ENCODE measurements at regions not wholly inside any gene's neighbourhood (a gene's known extent, or its start where the extent isn't known, plus 50 kb on each side); places are given as distances from the start of the nearest gene placed in this dataset.

DNA sequence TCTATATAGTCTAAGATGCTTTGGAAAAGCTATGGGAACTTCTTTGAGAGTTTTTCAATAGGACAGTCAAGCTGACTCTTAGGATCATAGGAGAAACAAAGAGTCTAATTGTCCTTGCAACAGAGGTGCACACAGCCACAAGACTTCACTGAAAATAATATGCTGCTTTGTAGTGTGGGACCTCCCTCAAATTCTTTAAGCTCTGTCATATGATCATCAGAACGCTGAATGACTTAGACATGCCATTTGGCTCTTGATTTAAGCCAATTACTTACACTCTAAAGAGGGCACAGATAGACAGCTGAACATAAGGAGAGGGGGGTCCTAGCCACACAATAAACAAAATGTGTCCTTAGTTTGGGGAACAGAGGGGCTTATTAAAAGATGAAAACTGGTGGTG lies 818.7 kb upstream of the GJE1 start:
- DNase-seq (ENCODE audit: low read depth): no peak

DNA sequence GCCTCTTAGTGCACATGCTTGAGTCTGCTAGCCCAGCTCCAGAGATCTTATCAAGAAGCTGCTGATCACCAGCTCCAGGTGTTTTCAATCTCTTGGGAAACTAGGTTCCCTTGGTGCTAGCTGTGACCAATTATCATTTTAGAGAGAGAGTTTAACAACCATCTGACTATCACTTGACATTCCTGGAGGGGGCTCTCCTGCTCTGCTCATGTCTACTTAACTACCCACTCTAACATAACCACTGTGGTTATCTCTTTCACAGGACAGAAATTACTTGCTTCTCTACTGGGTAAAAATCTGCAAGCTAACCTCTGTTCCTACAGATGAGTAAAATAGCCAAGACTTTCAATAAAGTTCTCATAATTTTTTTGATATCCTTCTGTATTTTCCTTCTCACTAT lies 823.4 kb upstream of the GJE1 start:
- no peak for DNase-seq (ENCODE audit: low read depth)

DNA sequence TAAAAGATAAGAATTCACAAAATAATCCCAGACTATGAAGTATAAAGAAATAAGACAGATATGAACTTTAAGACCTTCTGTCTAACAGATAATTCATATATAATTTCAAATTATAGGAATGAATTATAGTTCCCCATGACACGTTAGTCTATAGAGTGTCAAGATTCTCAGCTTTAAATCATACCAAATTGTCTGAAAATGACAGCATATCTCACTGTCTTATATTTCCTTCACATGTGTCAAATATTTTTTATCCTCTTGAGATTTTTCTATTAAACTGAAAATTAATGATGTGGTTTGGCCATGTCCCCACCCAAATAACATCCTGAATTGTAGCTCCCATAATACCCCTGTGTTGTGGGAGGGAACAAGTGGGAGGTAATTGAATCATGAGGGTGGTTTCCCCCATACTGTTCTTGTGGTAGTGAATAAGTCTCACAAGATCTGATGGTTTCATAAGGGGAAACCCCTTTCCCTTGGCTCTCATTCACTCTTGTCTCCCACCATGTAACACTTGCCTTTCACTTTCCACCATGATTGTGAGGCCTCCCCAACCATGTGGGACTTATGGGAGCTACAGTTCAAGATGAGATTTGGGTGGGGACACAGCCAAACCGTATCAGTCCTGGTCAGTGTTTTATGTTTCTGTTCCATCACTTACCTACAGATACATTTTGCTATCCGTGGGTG lies 825.3 kb upstream of the GJE1 start:
- DNase-seq (ENCODE audit: low read depth): peak; percentile 0

DNA sequence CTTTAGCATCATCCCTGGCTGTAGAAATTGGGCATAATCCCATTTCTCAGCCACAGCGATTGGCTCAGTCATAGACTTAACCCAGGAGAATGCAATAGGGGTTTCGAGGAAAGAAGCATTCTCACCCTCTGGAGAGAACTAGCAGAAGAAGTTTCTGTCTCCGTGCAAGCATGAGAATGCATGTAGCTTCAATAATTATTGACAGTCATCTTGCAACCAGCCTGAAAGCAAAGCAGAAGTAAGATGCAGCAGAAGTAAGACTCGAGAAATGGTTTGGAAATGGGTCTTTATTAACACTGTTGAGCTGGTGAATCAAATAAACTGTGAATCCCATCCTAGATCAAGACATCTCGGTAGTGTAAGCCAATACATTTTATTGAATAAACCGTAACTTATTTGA lies 828.8 kb upstream of the GJE1 start:
- DNase-seq (ENCODE audit: low read depth): no peak

DNA sequence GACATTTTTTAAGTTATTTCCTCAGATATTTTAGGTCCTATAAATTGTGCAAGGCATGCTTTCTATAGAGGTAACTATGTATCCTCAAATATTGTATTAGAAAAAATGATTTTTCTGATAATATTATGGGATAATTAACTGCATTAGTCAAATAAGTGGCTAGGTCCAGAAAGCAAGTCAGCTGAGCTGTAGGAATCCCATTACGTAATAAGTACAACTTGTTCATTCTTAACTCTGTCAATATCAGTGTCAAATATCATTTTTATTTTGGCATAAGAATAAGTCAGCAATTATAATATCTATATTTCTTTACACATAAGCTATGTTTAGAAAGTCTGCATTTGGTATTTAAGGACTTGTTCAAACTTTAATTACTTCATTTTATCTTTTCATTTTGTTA lies 830.9 kb upstream of the GJE1 start:
- DNase-seq (ENCODE audit: low read depth): no peak

DNA sequence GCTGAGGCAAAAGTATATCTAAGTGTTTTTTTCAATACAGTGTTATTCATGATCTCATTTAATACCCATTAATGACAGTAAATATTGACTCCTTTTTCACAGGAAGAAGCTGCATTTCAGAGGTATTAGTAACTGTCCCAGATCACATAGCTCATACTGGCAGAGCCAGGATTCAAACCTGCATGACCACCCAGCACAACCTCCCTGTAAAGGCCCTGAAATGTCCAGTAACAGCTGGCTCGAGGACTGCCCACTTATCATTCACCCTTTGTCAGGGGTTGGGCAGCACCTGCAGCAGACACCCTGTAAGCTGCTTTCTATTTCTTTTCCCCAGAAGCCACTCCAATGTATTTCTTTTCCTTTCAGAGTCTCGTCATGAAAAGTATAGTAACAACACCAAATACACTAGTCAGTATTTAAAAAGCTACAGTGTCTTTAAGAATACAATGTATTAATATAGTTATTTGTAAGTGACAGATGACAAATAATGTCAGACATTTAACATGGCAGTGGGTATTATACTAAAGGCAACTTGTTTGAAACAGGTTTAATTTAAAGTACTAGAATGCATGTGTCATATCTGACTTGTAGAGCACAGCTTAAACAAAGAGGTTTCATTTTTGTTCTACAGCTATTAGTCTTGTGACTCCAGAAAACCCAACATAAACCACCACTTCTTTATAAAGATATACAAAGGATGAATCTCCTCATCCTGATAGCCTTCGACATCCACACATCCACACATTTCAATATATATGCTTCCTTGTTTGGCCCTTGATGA lies 841.6 kb upstream of the GJE1 start:
- no peak for DNase-seq (ENCODE audit: low read depth)

DNA sequence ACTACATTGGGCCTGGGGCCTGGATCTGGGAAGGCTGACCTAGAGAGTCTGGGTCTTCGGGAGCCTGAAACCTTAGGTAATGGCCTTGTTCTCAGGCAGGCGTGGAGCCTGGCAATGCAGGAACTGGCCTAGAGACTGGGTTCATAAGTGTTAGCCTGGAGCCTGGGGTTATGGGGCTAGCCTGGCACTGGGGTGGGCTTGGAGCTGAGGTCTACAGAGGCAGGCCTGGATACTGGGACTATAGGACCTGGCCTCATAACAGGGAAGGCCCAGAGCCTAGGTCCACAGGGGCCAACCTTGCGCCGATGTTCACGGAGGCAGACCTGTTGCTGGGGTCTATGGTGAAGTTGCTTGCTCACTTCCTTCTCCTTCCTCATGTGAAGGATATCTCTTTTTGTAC lies 843.8 kb upstream of the GJE1 start:
- no peak for DNase-seq (ENCODE audit: low read depth)

DNA sequence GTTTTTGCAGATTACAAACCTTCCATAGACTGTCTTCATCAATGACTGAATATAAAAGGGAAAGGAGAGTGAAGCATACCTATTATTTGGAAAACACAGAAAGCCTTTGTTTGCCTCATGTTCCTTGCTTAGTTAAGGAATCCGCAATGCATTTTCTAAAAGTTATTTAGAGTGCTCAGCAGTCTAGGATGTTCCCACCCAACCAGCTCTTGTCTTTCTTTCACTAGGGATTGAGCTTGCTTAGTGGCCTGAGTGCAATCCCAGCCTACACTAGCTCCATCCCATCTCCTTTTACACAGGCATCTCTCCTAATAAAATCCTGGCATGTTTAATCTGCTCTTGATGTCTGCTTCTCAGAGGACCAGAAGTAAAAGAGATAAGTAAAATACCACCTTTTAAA lies 850.5 kb upstream of the GJE1 start:
- no peak for DNase-seq (ENCODE audit: low read depth)

DNA sequence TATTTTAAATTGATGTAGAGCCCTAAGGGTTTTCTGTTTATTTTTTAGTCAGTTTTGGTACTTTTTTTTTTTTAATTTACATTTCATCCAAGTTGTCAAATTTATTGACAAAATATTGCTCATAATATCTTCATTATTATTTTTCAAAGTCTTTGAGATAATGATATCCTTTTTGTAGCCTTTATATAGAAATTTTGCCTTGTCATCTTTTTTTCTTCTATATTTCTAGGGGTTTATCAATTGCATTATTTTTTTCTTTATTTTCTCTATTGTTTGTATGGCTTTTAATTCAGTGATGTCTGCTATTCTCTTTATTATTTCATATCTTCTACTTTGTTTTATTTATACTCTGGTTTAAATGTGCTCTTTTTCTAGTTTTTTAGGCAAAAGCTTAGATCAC lies 863.0 kb upstream of the GJE1 start:
- no peak for DNase-seq (ENCODE audit: low read depth)

DNA sequence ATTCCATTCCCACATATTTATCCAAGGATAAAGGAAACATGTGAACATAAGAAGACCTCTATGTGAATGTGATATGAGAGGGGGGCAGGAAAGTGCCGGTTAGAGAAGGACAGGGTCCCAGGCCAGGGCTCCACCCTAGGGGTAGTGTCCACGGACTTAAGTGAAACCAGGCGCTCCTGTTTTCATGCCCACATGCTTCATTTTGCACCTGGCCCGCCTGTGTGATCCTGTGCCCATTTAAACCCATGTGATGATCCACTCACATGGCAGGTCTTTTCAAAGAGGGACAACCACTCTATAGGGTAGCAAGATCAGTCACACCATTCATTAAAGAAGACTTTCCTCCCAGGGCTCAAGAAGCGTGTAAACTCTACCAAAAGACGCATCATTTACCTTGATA lies 865.3 kb upstream of the GJE1 start:
- DNase-seq (ENCODE audit: low read depth): no peak

DNA sequence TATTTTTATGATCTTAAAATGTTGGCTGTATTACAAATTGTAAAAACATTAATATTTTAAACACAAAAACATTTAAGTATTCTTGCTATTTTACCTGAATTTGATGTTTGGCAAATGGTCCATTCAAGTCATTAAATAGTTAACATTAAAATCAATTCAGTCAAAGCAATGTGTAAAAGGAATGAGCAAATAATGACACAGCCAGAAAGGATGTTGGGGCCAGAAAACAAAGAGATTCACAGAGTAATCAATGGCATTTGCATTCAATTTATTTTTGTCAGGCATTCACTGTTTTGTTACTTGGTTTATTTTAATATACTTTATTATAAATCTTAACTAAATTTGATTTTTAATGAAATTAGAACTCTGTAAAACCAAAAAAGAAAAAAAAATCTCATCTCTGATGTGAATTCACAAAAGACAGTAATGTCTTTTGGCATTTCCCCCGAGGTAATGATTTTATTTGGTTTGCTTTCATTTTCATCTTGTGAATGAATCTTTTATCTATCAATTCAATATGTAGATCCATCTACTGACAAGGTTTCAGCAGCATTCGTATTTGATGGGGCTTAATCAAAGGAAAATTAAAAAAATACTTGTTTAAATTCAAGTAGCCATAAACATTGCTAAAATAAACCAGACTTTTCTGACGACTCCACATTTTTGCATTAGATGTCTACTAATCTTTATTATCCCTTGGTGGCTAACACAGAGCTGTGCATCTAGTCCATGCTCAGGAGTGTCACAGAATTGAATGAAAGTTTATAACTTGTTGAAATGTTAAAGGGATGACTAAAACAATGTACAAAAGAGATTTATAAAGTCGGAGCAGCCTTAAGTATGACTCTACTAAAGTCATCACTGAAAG lies 866.7 kb upstream of the GJE1 start:
- DNase-seq (ENCODE audit: low read depth): no peak

DNA sequence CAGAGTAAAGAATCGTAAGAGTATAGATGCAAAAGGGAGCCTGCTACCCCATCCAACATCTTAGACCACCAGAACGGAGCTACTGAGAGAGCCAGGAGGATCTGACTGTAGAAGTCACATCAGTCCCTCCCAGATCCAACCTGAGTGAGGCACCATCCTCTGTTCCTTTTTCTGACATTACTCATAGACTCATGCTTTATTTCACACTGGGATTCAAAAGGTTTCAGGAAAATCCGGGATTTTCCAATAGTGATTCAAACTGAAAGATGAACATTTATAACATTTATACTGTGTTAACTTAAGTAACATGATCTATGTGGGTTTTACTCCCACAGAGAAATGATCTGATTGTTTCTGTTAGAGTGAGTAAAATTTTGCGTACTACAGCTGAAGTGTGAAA lies 868.6 kb upstream of the GJE1 start:
- DNase-seq (ENCODE audit: low read depth): no peak

DNA sequence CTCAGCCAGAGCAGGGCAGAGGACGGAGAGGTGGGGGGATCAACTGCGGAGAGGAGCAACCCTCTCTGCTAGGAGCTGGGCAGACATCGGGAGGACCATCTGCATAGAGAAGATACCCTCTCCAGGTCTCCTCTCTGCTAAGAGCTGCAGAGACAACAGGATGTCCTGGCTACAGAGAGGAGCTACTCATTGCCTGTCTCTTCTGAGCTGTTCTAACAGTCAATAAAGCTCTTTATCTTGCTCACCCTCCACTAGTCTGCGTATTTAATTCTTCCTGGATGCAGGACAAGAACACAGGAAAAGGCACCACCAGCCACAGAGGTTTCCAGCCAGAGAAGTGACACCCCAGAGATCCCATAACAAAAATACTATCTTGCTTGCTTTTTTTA lies 871.1 kb upstream of the GJE1 start:
- DNase-seq (ENCODE audit: low read depth): no peak

DNA sequence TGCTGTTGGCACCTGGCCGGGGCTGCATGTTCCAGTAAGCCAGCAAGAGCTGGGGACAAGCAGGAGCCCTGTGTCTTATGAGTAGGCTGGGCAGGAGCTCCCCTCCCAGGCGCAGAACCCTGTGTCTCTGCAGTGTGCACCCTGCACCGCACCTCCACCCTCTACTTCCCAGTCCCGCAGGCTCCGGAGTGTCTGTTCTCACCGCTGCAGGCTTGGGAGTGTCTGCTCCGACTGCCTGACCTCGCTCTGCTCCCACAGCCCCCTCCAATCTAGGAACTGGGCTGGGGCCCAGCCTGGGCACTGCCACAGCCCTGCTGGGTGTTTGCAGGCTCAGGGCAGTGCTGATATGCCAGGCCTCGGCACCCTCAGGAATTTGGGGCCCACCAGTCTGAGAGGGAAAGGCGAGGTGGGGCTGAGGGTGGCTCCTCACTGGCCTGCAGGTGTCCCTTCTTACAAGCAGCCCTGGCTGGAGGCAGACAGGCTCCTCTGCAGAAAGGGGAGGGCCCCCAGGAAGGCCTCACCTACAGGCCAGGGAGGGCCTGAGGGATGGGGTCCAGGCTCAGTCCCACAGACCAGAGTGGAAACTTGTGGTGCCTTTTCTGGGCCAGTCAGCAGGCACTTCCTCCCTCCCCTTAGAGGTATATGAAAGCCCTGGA lies 871.6 kb upstream of the GJE1 start:
- DNase-seq (ENCODE audit: low read depth): no peak

DNA sequence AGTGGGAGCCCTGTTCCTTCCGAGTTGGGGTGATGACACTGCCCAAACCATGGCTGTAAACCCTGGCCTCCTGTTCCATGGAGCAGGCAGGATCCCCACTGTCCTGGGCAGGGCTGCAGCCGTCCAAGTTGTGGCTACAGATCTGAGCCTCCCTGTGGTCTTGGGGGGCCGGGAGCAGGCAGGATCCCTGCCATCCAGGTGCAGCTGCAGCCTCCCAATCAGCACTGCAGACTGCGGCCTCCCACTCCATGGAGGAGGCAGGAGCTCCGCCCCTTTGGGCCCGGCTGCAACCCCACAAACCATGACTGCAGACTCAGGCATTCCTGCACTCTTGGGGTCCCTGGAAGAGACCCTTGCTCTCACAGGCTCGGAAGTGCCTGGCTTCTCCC lies 872.1 kb upstream of the GJE1 start:
- no peak for DNase-seq (ENCODE audit: low read depth)

DNA sequence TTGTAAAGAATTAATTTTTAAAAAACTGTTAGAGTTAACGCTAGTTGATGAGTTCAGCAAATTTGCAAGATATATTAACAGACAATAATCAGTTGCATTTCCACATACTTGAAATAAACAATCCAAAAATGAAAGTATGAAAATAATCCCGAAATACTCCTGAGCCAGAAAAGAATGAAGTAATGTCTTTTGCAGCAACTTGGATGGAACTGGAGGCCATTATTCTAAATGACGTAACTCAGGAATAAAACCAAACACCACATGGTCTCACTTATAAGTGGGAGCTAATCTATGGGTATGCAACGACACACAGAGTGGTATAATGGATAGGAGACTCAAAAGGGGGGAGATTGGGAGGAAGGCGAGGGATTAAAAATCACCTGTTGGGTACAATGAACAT lies 872.9 kb upstream of the GJE1 start:
- no peak for DNase-seq (ENCODE audit: low read depth)

DNA sequence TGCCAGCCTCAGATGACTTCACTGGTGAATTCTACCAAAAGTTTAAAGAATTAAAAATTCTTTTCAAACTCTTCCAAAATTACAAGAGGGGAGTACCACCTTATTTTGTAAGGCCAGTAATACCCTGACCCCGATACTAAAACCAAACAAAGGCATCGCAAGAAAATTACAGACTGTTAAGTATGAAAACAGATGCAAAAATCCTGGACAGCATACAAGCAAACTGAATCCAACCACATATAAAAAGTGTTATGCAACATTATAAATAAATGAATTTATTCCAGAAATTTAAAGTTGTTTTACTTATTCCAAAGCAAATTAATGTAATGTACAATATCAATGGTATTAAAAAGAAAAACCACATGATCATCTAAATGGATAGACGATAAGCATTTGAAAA lies 873.6 kb upstream of the GJE1 start:
- no peak for DNase-seq (ENCODE audit: low read depth)

DNA sequence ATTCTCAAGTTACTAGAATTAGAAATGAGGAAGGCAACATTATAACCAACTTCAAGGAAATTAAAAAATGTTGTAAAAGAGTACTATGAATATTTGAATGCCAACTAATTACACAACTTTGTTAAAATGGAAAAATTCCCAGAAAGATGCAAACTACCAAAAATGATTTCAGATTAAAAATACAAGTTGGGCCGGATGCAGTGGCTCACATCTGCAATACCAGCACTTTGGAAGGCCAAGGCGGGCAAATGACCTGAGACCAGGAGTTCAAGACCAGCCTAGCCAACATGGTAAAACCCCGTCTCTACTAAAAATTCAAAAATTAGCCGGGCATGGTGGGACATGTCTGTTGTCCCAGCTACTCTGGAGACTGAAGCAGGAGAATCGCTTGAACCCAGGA lies 874.2 kb upstream of the GJE1 start:
- no peak for DNase-seq (ENCODE audit: low read depth)

DNA sequence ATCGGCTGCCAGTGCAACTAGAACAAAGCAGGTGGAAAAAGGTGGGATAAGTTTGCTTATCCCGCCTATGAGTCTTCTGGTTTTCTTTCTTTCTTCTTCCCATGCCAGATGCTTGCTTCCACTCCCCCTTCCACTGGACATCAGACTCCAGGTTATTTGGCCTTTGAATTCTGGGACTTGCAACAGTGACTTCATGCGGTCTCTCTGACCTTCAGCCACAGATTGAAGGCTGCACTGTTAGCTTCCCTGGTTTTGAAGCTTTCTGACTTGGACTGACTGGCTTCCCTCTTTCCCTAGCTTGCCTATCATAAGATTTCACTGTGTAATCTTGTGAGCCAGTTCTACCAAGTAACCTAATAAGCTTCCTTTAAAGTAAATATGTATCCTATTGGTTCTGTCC lies 878.4 kb upstream of the GJE1 start:
- no peak for DNase-seq (ENCODE audit: low read depth)

DNA sequence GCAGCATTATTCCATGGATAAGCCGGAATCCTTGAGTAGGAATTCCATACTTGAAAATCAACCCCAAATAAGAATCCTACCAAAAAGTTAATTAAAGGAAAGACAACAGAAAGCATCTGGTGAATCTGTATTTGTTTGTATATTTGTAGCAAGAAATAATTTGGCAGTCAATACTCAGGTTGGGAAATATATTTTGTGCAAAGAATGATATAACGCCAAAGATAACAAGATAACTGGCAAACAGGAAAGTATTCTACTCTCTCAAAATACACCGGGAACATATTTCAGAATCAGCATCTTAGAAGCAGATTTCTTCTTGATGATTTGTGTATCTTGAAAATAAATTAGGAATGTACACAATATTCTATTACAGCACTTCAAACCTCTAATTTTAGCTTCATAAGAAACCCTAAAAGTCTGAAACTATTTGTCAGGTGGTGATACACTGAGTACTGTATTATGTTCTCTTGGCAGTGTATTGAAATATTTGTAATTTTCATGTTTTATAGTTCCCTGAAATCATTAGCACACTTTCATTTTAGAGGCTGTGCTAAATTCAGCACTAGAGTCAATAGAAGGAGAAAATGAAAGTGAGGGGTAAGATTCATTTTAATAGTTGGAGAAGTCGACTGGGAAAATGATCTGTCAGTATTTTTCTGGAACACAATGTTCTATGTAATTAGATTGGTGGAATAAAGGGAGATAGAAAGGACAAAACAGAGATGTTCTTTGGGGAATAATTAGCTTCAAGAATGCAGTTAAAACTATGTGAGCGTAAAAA lies 879.7 kb upstream of the GJE1 start:
- no peak for DNase-seq (ENCODE audit: low read depth)

DNA sequence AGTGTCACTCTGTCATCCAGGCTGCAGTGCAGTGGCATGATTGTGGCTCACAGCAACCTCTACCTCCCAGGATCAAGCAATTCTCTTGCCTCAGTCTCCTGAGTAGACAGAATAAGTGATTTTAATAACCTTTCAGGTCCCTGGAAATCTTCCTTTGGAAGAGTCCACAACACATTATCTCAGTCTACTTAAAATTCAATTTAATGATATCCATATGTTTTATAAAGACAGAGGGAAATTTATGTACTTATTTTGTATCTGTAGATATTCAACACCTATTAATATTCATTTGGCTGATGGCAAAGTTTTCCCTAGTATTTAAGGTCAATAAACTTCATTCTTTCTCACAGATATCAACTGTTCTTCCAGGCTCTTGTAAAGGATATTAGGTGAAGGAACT lies 881.4 kb upstream of the GJE1 start:
- DNase-seq (ENCODE audit: low read depth): no peak
